ENCODE measurements at regions not wholly inside any gene's neighbourhood (a gene's known extent, or its start where the extent isn't known, plus 50 kb on each side); places are given as distances from the start of the nearest gene placed in this dataset.

DNA sequence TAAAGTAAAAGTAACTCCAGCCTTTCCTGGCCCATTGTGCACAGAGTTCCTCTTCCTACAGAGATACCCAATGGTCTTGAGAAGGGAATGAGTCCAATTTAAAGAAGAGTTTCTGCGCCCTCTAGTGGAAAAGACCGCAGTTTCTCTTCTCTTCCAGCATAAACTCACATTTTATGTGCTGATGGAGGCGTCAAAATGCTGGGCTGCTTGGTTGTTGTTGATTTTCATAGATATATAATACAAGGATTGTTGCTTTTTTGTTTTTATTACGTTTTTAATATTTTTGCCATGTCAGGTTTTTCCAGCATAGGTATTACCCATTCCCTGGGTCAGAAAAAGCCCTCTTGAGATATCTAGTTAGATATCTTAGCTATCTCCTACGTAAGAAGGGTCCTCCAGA, 356.9 kb upstream of the STXBP6 start:
- no peak for ATAC-seq
- no peak overlapping the region for H3K27ac ChIP-seq
- H3K36me3 ChIP-seq: no peaks in the 10 kb centered on the region
- no peaks in the 10 kb centered on the region for H3K9me3 ChIP-seq
- TF ChIP-seq POLR2A (IDR thresholded peaks at IDR 0.05) (no peak), EP300 (IDR thresholded peaks at IDR 0.05) (no peak), POLR2AphosphoS5 (IDR thresholded peaks at IDR 0.05) (no peak)
- TF ChIP-seq, protein P1, sequence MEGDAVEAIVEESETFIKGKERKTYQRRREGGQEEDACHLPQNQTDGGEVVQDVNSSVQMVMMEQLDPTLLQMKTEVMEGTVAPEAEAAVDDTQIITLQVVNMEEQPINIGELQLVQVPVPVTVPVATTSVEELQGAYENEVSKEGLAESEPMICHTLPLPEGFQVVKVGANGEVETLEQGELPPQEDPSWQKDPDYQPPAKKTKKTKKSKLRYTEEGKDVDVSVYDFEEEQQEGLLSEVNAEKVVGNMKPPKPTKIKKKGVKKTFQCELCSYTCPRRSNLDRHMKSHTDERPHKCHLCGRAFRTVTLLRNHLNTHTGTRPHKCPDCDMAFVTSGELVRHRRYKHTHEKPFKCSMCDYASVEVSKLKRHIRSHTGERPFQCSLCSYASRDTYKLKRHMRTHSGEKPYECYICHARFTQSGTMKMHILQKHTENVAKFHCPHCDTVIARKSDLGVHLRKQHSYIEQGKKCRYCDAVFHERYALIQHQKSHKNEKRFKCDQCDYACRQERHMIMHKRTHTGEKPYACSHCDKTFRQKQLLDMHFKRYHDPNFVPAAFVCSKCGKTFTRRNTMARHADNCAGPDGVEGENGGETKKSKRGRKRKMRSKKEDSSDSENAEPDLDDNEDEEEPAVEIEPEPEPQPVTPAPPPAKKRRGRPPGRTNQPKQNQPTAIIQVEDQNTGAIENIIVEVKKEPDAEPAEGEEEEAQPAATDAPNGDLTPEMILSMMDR (IDR thresholded peaks at IDR 0.05): no peak
- no peaks in the 10 kb centered on the region for H3K27me3 ChIP-seq
- 34 to 42% methylated on average over 3 to 5 of the region's 5 CpGs for WGBS, 2 donors (ENCODE audit: low coverage in 1 of 2)
- H3K4me1 ChIP-seq: peaks cover 0 to 7% (median 0%) of the 10 kb centered on the region in 3 donors
- no peak overlapping the region for H3K4me3 ChIP-seq

DNA sequence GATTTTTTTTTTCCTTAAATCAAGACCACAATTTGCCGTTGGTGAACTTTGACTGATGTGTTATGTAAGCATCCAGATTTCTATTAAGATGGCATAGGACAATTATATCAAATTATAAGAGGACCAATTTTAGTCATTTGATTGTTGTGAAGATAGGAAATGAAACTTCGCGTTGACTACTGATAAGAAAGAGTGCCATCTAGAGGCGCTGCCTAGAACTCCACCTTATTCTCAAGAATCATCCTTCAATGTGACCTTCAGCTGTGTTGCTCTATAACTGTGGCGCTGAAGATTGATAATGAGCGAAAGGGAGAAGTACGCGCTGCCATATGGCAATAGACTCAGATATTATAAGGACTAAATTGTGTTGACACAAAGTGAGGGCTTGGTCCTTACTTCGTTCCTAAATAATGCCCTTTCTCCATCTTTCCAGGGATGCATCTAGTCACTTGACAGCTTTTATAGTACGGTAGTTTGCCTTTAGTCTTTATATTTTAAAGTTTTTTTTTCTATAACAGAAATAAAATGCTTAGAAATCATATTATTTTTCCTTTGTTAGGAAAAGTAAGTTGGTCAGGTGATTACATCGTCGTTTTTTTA, 350.8 kb upstream of the STXBP6 start:
- H3K4me1 ChIP-seq: no peaks in the 10 kb centered on the region
- 22 to 31% methylated on average over 11 to 12 of the region's 12 CpGs for WGBS, 2 donors (ENCODE audit: low coverage in 1 of 2)
- no peak overlapping the region for H3K27ac ChIP-seq
- H3K4me3 ChIP-seq: no peak overlapping the region
- no peaks in the 10 kb centered on the region for H3K9me3 ChIP-seq
- TF ChIP-seq POLR2AphosphoS5 (IDR thresholded peaks at IDR 0.05) (no peak), EP300 (IDR thresholded peaks at IDR 0.05) (no peak), POLR2A (IDR thresholded peaks at IDR 0.05) (no peak)
- TF ChIP-seq, protein P1 (IDR thresholded peaks at IDR 0.05): peak; percentile 35 to 71 (median 58)
- H3K27me3 ChIP-seq: no peaks in the 10 kb centered on the region
- no peak for ATAC-seq
- H3K36me3 ChIP-seq: no peaks in the 10 kb centered on the region

DNA sequence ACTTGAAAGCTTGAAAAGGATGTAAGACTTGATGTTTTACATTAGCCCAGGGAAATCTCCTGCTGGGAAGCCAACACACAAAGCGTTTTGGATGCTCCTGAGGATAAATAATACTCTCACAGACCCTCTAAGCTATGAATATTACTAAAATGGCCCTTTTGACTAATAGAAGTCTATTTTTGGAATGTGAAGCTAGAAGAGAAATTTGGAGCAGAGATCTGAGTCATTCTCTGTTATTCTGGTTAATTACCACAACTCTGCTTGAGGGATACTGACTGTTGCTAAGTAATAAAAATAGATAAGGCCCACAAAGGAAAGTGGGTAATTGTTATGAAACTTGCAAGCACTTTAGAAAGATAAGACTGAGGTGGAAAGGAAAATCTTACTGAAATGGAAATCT, 346.2 kb upstream of the STXBP6 start:
- 18 to 25% methylated on average over 1 of the region's 1 CpG for WGBS, 2 donors (ENCODE audit: low coverage in 1 of 2)
- no peak overlapping the region for H3K4me3 ChIP-seq
- H3K36me3 ChIP-seq: no peaks in the 10 kb centered on the region
- ATAC-seq: no peak
- TF ChIP-seq POLR2AphosphoS5 (IDR thresholded peaks at IDR 0.05) (no peak), POLR2A (IDR thresholded peaks at IDR 0.05) (no peak)
- TF ChIP-seq, protein P1 (IDR thresholded peaks at IDR 0.05): no peak
- no peaks in the 10 kb centered on the region for H3K4me1 ChIP-seq
- H3K27ac ChIP-seq: no peak overlapping the region
- H3K27me3 ChIP-seq: no peaks in the 10 kb centered on the region
- no peaks in the 10 kb centered on the region for H3K9me3 ChIP-seq

DNA sequence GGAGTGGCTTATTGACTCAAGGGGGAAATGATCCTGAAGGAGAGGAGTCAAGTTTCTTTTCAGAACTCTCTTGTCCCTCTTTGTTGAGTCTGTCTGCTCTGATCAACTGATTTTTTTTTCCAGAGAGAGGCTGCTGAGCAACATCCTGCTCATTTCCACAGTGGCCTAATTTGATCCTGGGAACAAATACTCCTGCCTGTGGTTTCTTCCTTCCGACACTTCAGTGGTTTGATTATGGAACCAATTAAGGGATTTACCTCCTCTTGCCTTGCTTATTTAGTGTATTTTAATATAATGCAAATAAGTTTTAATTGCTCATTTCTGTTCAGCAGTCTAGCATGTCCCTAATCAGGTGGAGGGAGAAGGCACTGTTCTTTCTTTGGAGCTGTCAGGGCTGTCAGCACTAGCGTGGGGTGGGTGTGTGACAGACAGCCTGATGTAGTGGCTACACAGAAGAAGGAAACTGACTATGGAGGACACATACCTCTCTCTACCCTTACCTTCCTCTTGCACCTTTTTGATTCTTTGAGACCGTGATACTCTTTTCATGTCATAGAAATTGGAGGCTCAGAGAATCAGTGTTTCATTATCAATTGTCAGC, 344.9 kb upstream of the STXBP6 start:
- ATAC-seq: no peak
- H3K9me3 ChIP-seq: no peaks in the 10 kb centered on the region
- H3K27me3 ChIP-seq: no peaks in the 10 kb centered on the region
- no peaks in the 10 kb centered on the region for H3K4me1 ChIP-seq
- no peak overlapping the region for H3K4me3 ChIP-seq
- 71 to 92% methylated on average over 2 of the region's 3 CpGs for WGBS, 2 donors (ENCODE audit: low coverage in 1 of 2)
- H3K27ac ChIP-seq: no peak overlapping the region
- no peaks in the 10 kb centered on the region for H3K36me3 ChIP-seq
- TF ChIP-seq, protein P1 (IDR thresholded peaks at IDR 0.05): no peak
- TF ChIP-seq POLR2A (IDR thresholded peaks at IDR 0.05) (no peak), EP300 (IDR thresholded peaks at IDR 0.05) (no peak), POLR2AphosphoS5 (IDR thresholded peaks at IDR 0.05) (no peak)

DNA sequence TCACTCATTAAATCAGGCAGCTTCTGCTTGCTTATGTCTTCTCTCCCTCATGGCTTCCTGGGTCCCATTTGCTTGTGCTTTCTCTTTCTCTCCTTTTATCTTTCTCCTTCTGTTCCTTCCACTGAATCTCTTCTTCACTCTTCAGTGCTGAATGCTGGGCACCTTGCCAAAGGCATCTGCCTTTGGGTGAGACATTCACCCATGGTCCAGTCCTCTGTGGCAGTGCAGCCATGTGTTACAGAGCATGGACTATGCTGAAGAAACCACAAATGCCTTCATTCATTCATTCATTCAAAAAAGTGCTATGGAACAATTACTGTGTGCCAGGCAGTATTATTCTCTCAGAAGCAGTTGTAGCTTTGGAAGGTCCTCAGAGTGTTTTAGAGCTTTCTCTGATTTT, 344.4 kb upstream of the STXBP6 start:
- no peaks in the 10 kb centered on the region for H3K4me1 ChIP-seq
- no peak for ATAC-seq
- H3K27ac ChIP-seq: no peak overlapping the region
- no peaks in the 10 kb centered on the region for H3K36me3 ChIP-seq
- H3K9me3 ChIP-seq: no peaks in the 10 kb centered on the region
- no peak overlapping the region for H3K4me3 ChIP-seq
- TF ChIP-seq, protein P1 (IDR thresholded peaks at IDR 0.05): no peak
- TF ChIP-seq EP300 (IDR thresholded peaks at IDR 0.05) (no peak), POLR2AphosphoS5 (IDR thresholded peaks at IDR 0.05) (no peak), POLR2A (IDR thresholded peaks at IDR 0.05) (no peak)
- no peaks in the 10 kb centered on the region for H3K27me3 ChIP-seq
